VCaP (cell line): ENCODE measurements at regions not wholly inside any gene's neighbourhood (a gene's known extent, or its start where the extent isn't known, plus 50 kb on each side); places are given as distances from the start of the nearest gene placed in this dataset.

Experiments
- H3K27ac ChIP-seq: fragments of 450-650 bp; 2 replicates; pipeline ENCODE4 v1.5.1; 2017
- CTCF ChIP-seq: fragments of 450-650 bp; conservative IDR thresholded peaks from 2 replicates; pipeline ENCODE4 v1.5.1; 2017; ENCODE audit warnings: mild to moderate bottlenecking, moderate library complexity

GRCh38 chr4:41878991-41879491, 56.2 kb upstream of the TMEM33 start:
- no peak overlapping the region for H3K27ac ChIP-seq
- no peak for TF ChIP-seq CTCF

GRCh38 chr4:41878170-41878969, 56.9 kb upstream of the TMEM33 start:
- no peak for TF ChIP-seq CTCF

GRCh38 chr4:41877020-41877796, 58.0 kb upstream of the TMEM33 start:
- TF ChIP-seq CTCF, result no peak
- no peak overlapping the region for H3K27ac ChIP-seq

More at GRCh38 chr4:41878170-41878969, 56.9 kb upstream of the TMEM33 start:
- H3K27ac ChIP-seq, result no peak overlapping the region

- TF ChIP-seq CTCF, result no peak
- H3K27ac ChIP-seq, result no peak overlapping the region
Measured at GRCh38 chr4:41874873-41875272, 60.4 kb upstream of the TMEM33 start.

- no peak overlapping the region for H3K27ac ChIP-seq
- no peak for TF ChIP-seq CTCF
Measured at GRCh38 chr4:41874398-41874797, 60.8 kb upstream of the TMEM33 start.

GRCh38 chr4:41873380-41874295, 61.6 kb upstream of the TMEM33 start:
- H3K27ac ChIP-seq, result no peak overlapping the region
- TF ChIP-seq CTCF, result no peak

- TF ChIP-seq CTCF, result no peak
- H3K27ac ChIP-seq, result no peak overlapping the region
Measured at GRCh38 chr4:41870035-41870434, 65.2 kb upstream of the TMEM33 start.
